ENCODE measurements at regions not wholly inside any gene's neighbourhood (a gene's known extent, or its start where the extent isn't known, plus 50 kb on each side); places are given as distances from the start of the nearest gene placed in this dataset.

DNA sequence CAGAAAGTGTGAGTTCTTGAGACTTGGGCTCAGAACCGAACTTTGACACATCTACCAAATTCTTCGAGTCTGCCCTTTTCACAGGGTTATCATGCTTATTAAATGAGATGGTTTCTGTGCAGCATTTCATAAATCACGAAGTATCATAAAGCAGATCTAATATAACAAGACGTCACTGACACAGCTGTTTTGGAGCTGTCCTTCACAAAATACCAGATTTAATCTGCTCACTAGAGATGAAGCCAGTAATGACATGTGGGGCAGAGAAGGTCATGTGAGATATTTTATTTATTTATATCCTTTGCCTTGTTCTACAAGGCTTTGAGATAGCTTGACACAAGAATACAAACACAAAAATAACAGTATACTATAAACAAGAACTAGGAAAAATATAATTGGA lies 127.0 kb downstream of the RPAP3 start:
- Histone ChIP-seq H3K9ac (ENCODE audit: low read length) (no peak overlapping the region), H3K27me3 (ENCODE audit: control insufficient read depth, insufficient read depth, low read length) (no peaks in the 10 kb centered on the region), H3K9me3 (ENCODE audit: control insufficient read depth, low read length) (no peaks in the 10 kb centered on the region), H3K4me1 (ENCODE audit: control insufficient read depth, insufficient read depth, low read length) (no peaks in the 10 kb centered on the region), H3K36me3 (ENCODE audit: control insufficient read depth, insufficient read depth, low read length) (no peaks in the 10 kb centered on the region), H3K4me3 (ENCODE audit: low read length) (no peak overlapping the region)

DNA sequence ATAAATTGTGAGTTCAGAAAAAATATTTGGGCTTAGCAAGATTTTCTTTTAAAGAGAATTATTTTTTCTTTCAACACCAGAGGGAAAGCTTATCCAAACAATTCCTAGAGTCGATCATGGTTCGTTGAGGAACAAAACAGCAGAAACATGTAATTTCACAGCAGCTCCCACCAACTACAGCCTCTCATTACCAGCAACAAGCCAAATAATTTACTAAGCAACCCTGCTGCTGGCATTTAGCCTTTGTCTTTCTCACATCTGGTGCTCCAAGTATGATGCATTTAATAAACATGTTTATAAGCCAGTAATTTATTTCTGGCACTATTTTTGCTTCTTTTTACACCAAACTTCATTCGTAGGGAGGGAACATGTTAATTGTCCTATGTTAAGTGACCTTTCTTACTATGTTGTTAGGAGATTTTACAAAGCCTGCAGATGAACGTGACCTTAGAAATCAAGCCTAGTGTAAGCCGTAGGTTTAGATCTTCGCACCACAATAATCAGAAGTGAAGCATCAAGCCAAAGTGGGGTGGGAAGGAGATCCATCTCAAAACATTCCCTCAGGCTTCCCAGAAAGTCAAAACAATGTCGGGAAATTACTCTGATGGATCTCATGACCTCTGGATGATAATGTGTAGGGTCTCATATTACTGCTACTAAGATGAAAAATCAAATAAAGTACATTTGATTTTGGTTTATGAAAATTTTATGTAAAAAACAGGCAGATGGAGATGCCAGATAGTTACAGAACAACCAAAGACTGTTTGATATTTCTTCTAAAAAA lies 128.4 kb downstream of the RPAP3 start:
- Histone ChIP-seq H3K9me3 (ENCODE audit: control insufficient read depth, low read length) (no peaks in the 10 kb centered on the region), H3K36me3 (ENCODE audit: control insufficient read depth, insufficient read depth, low read length) (no peaks in the 10 kb centered on the region), H3K4me1 (ENCODE audit: control insufficient read depth, insufficient read depth, low read length) (no peaks in the 10 kb centered on the region), H3K9ac (ENCODE audit: low read length) (no peak overlapping the region), H3K4me3 (ENCODE audit: low read length) (no peak overlapping the region), H3K27me3 (ENCODE audit: control insufficient read depth, insufficient read depth, low read length) (no peaks in the 10 kb centered on the region)

DNA sequence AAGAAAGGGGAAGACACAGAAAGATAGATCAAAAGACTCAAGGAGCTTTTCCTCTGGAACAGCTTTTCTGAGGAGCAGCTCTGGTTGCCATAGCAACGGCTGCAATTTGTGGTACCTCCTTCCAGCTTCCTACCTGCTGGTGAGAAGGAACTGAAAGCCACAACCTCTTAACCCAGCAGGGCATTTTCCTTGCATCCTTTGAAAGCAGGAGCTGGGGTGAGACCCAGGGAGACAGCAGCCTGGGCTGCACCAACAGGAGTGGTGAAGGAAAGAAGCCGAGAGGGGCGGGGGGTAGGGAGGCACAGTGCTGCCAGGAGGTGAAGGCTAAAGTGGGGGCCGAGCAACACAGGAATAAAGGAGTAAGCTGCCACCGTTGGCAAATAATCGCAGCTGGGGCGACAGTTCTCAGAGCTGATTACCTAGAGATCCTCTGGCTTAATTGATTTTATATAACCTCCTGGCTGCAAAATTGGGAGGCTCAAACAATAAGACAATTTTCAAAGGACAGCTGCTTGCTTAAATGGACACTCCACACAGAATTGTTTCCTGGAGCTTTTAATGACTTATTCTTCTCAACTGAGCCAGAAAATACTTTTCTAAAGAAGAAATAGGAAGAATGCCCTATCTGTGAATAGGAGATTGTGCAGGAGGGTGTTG lies 129.4 kb downstream of the RPAP3 start:
- no peak overlapping the region for H3K9ac ChIP-seq (ENCODE audit: low read length)
- no peaks in the 10 kb centered on the region for H3K4me1 ChIP-seq (ENCODE audit: control insufficient read depth, insufficient read depth, low read length)
- no peaks in the 10 kb centered on the region for H3K27me3 ChIP-seq (ENCODE audit: control insufficient read depth, insufficient read depth, low read length)
- no peaks in the 10 kb centered on the region for H3K36me3 ChIP-seq (ENCODE audit: control insufficient read depth, insufficient read depth, low read length)
- H3K9me3 ChIP-seq (ENCODE audit: control insufficient read depth, low read length), result no peaks in the 10 kb centered on the region
- no peak overlapping the region for H3K4me3 ChIP-seq (ENCODE audit: low read length)

DNA sequence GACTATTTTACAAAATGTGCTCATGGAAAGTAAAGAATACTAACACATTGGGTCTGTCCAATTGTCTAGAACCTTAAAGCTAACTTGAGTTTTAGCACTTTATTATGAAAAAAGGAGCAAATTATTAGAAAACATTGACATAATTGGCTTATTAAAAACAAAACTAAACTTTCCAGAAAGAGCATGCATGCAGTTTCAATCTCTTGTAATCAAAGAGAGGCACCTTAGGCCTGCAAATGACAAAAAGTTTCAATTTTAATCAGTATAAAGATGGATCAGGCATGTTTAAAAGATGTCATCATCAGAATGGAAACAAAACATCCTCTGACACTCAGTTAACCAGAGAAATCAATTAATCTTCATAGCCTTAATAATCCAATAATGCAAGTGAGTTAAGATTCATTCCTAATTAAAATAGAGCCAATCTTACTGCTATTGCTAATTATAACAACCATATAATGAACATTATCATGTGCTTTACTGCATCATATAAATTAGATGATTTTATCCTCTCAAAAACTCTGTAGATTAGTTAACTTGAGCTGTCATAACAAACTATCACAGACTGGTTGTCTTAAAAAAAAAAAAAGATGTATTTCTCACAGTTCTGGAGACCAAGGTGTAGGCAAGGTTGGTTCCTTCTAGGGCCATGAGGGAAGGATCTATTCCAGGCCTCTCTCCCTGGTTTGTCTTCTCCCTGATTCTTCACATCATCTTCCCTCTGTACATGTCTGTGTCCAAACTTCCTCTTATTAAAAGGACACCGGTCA lies 131.4 kb downstream of the RPAP3 start:
- Histone ChIP-seq H3K27me3 (ENCODE audit: control insufficient read depth, insufficient read depth, low read length) (no peaks in the 10 kb centered on the region), H3K4me1 (ENCODE audit: control insufficient read depth, insufficient read depth, low read length) (no peaks in the 10 kb centered on the region), H3K4me3 (ENCODE audit: low read length) (no peak overlapping the region), H3K36me3 (ENCODE audit: control insufficient read depth, insufficient read depth, low read length) (no peaks in the 10 kb centered on the region), H3K9ac (ENCODE audit: low read length) (no peak overlapping the region), H3K9me3 (ENCODE audit: control insufficient read depth, low read length) (no peaks in the 10 kb centered on the region)

DNA sequence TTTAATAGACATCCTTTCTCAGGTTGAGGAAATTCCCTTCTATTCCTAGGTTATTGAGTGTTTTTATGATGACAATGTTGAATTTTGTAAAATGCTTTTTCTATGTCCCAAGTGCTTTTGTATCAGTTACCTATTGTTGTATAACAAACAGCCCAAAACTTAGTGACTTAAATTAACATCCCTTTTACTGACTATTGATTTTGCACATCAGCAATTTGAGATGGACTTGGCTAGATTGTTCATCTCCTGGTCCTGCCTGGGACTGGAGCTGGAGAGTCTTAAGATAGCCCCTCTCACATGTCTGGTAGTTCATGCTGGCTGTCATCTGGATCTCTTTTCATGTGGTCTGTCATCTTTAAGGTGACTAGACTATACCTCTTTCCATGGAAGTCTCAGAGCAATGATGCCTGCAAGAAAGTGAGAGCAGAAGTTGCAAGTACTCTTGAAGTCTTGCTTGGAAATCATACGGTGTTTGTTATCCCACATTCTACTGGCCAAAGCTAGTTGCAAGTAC lies 132.6 kb downstream of the RPAP3 start:
- Histone ChIP-seq H3K36me3 (ENCODE audit: control insufficient read depth, insufficient read depth, low read length) (no peaks in the 10 kb centered on the region), H3K27me3 (ENCODE audit: control insufficient read depth, insufficient read depth, low read length) (no peaks in the 10 kb centered on the region), H3K4me1 (ENCODE audit: control insufficient read depth, insufficient read depth, low read length) (no peaks in the 10 kb centered on the region), H3K9ac (ENCODE audit: low read length) (no peak overlapping the region), H3K4me3 (ENCODE audit: low read length) (no peak overlapping the region), H3K9me3 (ENCODE audit: control insufficient read depth, low read length) (no peaks in the 10 kb centered on the region)

DNA sequence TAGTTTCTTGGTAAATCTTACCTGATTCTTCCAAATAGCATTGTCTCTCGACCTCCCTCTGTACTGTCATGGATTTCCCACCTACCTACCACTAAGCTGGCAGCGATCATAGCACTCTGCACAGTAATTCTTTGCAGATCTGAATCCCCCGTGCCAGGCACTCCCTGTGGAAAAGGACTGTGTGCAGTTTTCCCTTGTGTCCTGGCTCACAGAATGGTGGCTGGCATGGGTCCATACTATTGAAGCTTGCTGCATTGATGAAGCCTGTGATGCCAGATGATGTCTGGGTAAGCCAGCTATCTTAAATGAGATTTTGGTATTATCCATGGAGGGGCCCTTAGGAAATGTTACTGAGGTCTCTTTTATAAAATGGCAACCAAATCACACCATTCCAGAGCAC lies 135.7 kb downstream of the RPAP3 start:
- Histone ChIP-seq H3K27me3 (ENCODE audit: control insufficient read depth, insufficient read depth, low read length) (no peaks in the 10 kb centered on the region), H3K9me3 (ENCODE audit: control insufficient read depth, low read length) (no peaks in the 10 kb centered on the region), H3K36me3 (ENCODE audit: control insufficient read depth, insufficient read depth, low read length) (no peaks in the 10 kb centered on the region), H3K4me1 (ENCODE audit: control insufficient read depth, insufficient read depth, low read length) (no peaks in the 10 kb centered on the region), H3K9ac (ENCODE audit: low read length) (no peak overlapping the region), H3K4me3 (ENCODE audit: low read length) (no peak overlapping the region)

DNA sequence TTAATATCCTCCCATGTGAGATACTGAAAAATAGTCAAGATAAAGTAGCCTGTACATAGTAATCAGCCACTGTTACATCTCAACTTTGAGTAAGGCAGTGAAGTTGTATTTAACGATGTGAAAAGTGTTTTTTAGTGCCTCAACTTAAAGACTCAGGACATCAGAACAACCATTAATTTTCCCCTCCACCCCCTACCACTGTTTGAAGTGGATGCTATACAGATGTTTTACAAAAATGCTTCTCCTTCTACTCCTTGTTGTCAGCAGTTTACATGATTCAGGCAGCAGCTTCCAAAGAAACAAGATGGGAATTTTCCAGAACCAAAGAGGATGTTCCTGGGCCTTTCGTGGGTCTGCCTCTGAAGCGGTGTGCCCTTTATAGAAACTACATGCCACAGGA lies 143.6 kb downstream of the RPAP3 start:
- no peaks in the 10 kb centered on the region for H3K9me3 ChIP-seq (ENCODE audit: control insufficient read depth, low read length)
- no peak overlapping the region for H3K4me3 ChIP-seq (ENCODE audit: low read length)
- H3K27me3 ChIP-seq (ENCODE audit: control insufficient read depth, insufficient read depth, low read length), result no peaks in the 10 kb centered on the region
- H3K36me3 ChIP-seq (ENCODE audit: control insufficient read depth, insufficient read depth, low read length), result no peaks in the 10 kb centered on the region
- no peak overlapping the region for H3K9ac ChIP-seq (ENCODE audit: low read length)
- H3K4me1 ChIP-seq (ENCODE audit: control insufficient read depth, insufficient read depth, low read length), result no peaks in the 10 kb centered on the region

DNA sequence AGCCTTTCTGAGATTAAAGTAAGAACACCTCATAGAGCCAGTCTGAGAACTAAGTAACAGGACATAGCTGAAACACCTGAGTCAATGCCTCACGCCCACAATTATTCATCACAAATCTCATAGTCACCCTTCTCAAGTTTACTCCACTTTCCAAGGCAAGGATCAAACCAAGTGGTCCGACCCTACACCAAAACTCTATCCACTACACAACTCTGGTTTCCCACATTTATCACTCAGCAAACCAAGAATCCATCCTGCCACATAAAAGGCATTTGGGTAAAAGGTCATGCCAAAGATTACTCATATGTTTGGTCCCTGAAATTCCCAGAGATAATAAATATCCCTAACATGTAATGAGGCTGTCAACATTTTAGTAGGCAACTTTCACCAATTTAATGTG lies 144.1 kb downstream of the RPAP3 start:
- no peak overlapping the region for H3K4me3 ChIP-seq (ENCODE audit: low read length)
- no peaks in the 10 kb centered on the region for H3K9me3 ChIP-seq (ENCODE audit: control insufficient read depth, low read length)
- no peaks in the 10 kb centered on the region for H3K27me3 ChIP-seq (ENCODE audit: control insufficient read depth, insufficient read depth, low read length)
- H3K36me3 ChIP-seq (ENCODE audit: control insufficient read depth, insufficient read depth, low read length), result no peaks in the 10 kb centered on the region
- no peaks in the 10 kb centered on the region for H3K4me1 ChIP-seq (ENCODE audit: control insufficient read depth, insufficient read depth, low read length)
- H3K9ac ChIP-seq (ENCODE audit: low read length), result no peak overlapping the region

DNA sequence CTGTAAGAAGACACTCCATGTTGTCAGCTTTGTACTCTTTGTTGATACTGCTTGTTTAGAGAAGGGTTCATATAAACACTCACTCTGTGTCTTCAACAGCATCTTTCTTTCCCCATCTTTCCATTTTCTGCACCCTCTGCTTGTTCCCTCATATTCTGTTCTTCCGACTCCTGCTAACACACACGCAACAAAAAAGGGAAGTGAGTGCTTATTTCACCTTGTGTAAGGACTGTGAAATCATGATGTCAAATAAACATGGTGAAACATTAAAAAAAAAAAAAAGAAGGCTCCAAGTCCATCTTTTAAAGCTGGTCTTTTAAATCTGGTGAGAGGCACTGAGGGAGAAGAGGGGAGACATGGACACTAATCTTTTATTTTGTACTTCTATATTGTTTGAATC lies 145.4 kb downstream of the RPAP3 start:
- H3K9ac ChIP-seq (ENCODE audit: low read length), result no peak overlapping the region
- H3K36me3 ChIP-seq (ENCODE audit: control insufficient read depth, insufficient read depth, low read length), result no peaks in the 10 kb centered on the region
- H3K4me1 ChIP-seq (ENCODE audit: control insufficient read depth, insufficient read depth, low read length), result no peaks in the 10 kb centered on the region
- no peak overlapping the region for H3K4me3 ChIP-seq (ENCODE audit: low read length)
- H3K9me3 ChIP-seq (ENCODE audit: control insufficient read depth, low read length), result no peaks in the 10 kb centered on the region
- H3K27me3 ChIP-seq (ENCODE audit: control insufficient read depth, insufficient read depth, low read length), result no peaks in the 10 kb centered on the region

DNA sequence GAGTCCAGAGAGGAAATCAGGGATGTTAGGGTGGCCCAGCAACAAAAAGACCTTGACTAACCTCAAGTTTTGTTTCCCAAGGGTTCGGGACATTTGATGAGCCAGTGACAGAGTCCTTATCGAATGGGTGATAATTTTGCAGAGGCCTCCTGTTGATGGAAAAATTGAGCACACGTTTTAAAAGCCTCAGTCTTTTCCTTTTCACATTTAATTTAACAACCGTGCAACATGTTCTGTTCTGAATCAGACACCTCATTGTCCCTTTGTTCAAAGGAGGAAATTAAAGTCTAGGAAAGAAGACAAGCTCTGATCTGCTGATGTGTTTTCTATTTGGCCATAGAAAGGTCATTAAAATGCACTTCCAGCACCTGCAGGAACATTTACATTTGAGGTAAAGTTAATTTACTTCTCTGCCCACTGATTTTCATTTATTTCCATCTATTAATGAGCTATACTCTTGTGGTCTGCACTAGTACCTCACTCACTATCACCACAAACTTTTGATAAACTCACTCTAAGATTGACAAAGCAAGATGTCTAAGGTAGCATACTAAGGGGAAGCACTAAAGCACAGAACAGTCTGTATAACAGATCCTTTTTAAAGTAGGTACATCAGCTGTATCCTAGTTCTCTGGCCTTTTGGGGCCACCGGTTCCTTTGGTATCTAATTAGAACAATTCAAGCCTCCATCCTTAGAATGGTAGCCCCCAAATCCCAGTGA lies 147.0 kb downstream of the RPAP3 start:
- Histone ChIP-seq H3K9me3 (ENCODE audit: control insufficient read depth, low read length) (no peaks in the 10 kb centered on the region), H3K4me1 (ENCODE audit: control insufficient read depth, insufficient read depth, low read length) (no peaks in the 10 kb centered on the region), H3K9ac (ENCODE audit: low read length) (no peak overlapping the region), H3K4me3 (ENCODE audit: low read length) (no peak overlapping the region), H3K36me3 (ENCODE audit: control insufficient read depth, insufficient read depth, low read length) (no peaks in the 10 kb centered on the region), H3K27me3 (ENCODE audit: control insufficient read depth, insufficient read depth, low read length) (no peaks in the 10 kb centered on the region)

DNA sequence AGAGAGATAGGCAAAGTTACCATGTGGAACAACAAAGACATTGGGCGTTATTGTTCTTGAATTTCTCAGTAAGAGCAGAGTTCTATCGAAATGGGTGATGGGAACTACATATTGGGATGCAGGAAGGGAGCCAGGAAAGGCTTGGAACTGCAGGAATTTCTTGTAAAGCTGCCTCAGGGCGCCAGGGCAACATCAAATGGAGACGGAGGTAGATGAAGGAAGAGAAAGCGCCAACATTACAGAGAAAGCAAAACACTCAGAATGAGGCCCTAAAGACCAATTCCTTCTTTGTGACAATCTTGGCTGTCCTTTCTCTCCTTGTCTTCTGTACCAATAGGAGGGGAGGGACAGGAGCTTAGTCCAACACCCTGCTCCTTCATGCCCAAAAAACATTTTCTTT lies 148.4 kb downstream of the RPAP3 start:
- no peaks in the 10 kb centered on the region for H3K27me3 ChIP-seq (ENCODE audit: control insufficient read depth, insufficient read depth, low read length)
- no peaks in the 10 kb centered on the region for H3K36me3 ChIP-seq (ENCODE audit: control insufficient read depth, insufficient read depth, low read length)
- H3K9me3 ChIP-seq (ENCODE audit: control insufficient read depth, low read length), result no peaks in the 10 kb centered on the region
- H3K4me1 ChIP-seq (ENCODE audit: control insufficient read depth, insufficient read depth, low read length), result no peaks in the 10 kb centered on the region
- H3K4me3 ChIP-seq (ENCODE audit: low read length), result no peak overlapping the region
- H3K9ac ChIP-seq (ENCODE audit: low read length), result no peak overlapping the region
